Fibroblast of villous mesenchyme (primary cell): ENCODE measurements at regions not wholly inside any gene's neighbourhood (a gene's known extent, or its start where the extent isn't known, plus 50 kb on each side); places are given as distances from the start of the nearest gene placed in this dataset.

ENCODE experiments used
- DNase-seq: peaks from one replicate; pipeline ENCODE4 v3.0.0-alpha.2; 2010; ENCODE audit warnings: low read depth
- H3K4me3 ChIP-seq: 2 replicates; pipeline ENCODE4 v1.5.1; 2011; ENCODE audit warnings: low read depth, mild to moderate bottlenecking, low read length
- CTCF ChIP-seq: IDR thresholded peaks from 2 replicates; pipeline ENCODE4 v1.5.1; 2012; ENCODE audit warnings: low read depth, mild to moderate bottlenecking, low read length; ENCODE audit not compliant: insufficient read depth

- no peak for TF ChIP-seq CTCF
- H3K4me3 ChIP-seq, result no peak overlapping the region
- DNase-seq, result no peak
These were observed 66.1 kb upstream of the SEC14L1 start for GRCh38 chr17:77074681-77075080.

GRCh38 chr17:77076124-77076830, 64.5 kb upstream of the SEC14L1 start:
- H3K4me3 ChIP-seq, result no peak overlapping the region

GRCh38 chr17:77083531-77083930, 57.2 kb upstream of the SEC14L1 start:
- H3K4me3 ChIP-seq, result no peak overlapping the region
- no peak for TF ChIP-seq CTCF
- DNase-seq, result no peak

More at GRCh38 chr17:77076124-77076830, 64.5 kb upstream of the SEC14L1 start:
- DNase-seq, result peak; percentile 38
- no peak for TF ChIP-seq CTCF

GRCh38 chr17:77085926-77086432, 54.8 kb upstream of the SEC14L1 start:
- TF ChIP-seq CTCF, result no peak
- DNase-seq, result no peak
- H3K4me3 ChIP-seq, result no peak overlapping the region

GRCh38 chr17:77086433-77087010, 54.2 kb upstream of the SEC14L1 start:
- peak; percentile 89 for TF ChIP-seq CTCF
- peak; percentile 78 for DNase-seq
- H3K4me3 ChIP-seq, result no peak overlapping the region

GRCh38 chr17:77087650-77088454, 52.9 kb upstream of the SEC14L1 start:
- TF ChIP-seq CTCF, result no peak
- peak overlapping the region; percentile 87 for H3K4me3 ChIP-seq
- no peak for DNase-seq
